Breast epithelium (tissue), 4 donors: ENCODE measurements at regions not wholly inside any gene's neighbourhood (a gene's known extent, or its start where the extent isn't known, plus 50 kb on each side); places are given as distances from the start of the nearest gene placed in this dataset.

ENCODE experiments used
- DNase-seq, 2 donors: peaks; one replicate each; pipeline ENCODE4 v3.0.0-alpha.2; 2019; ENCODE audit warnings: low spot score in 2 of 2
- H3K27ac ChIP-seq, 2 donors: fragments of 200-600 bp; sonication (generic) in 1 of 2; one replicate each; pipeline ENCODE4 v1.5.1; 2016 to 2019; ENCODE audit warnings: mild to moderate bottlenecking in 1 of 2
- H3K27me3 ChIP-seq, 2 donors: fragments of 200-600 bp; sonication (generic) in 1 of 2; one replicate each; pipeline versions ENCODE4 v1.5.1 to v1.6.0; 2017 to 2019; ENCODE audit warnings: control low read depth in 1 of 2, mild to moderate bottlenecking in 1 of 2
- H3K36me3 ChIP-seq: fragments of 200-600 bp; one replicate; pipeline ENCODE4 v1.5.1; 2019
- H3K4me1 ChIP-seq, 2 donors: fragments of 200-600 bp; sonication (generic); one replicate each; pipeline ENCODE4 v1.5.1; 2016 to 2019; ENCODE audit warnings: control low read depth in 1 of 2
- H3K4me3 ChIP-seq, 3 donors: fragments of 200-600 bp; sonication (generic); 1 replicate in 2 of 3; 2 replicates in 1 of 3; pipeline ENCODE4 v1.5.1; 2016 to 2019; ENCODE audit warnings: mild to moderate bottlenecking in 3 of 3, moderate library complexity in 2 of 3
- H3K9me3 ChIP-seq, 2 donors: fragments of 200-600 bp; sonication (generic) in 1 of 2; one replicate each; pipeline ENCODE4 v1.5.1; 2016 to 2019; ENCODE audit warnings: control low read depth in 1 of 2
- CTCF ChIP-seq, 3 donors: fragments of 450-650 bp; IDR thresholded peaks; one replicate each; pipeline ENCODE4 v1.5.1; 2016 to 2017; ENCODE audit warnings: antibody characterized with exemption in 3 of 3, mild to moderate bottlenecking in 3 of 3, moderate library complexity in 3 of 3
- POLR2A ChIP-seq: fragments of 450-650 bp; IDR thresholded peaks from one replicate; pipeline ENCODE4 v1.6.1; 2016; ENCODE audit warnings: antibody characterized with exemption, mild to moderate bottlenecking, moderate library complexity
- POLR2AphosphoS5 ChIP-seq, 3 donors: sonication (generic); formaldehyde crosslinking; IDR thresholded peaks; one replicate each; pipeline ENCODE4 v1.6.1; 2017; ENCODE audit warnings: antibody characterized with exemption in 3 of 3
- intact Hi-C: fragments of 100-400 bp; cut with DNase I; formaldehyde crosslinking; loops from one replicate; pipeline ENCODE4 v1.15.1; 2023; ENCODE audit warnings: low total_unique reads

GRCh38 chr18:31213641-31214040 lies 51.0 kb upstream of the DSC1 start:
- intact Hi-C loops: no loop called here
- Histone ChIP-seq H3K9me3 (no peaks in the 10 kb centered on the region), H3K4me3 (no peak overlapping the region), H3K36me3 (no peaks in the 10 kb centered on the region), H3K27me3 (no peaks in the 10 kb centered on the region), H3K27ac (no peak overlapping the region), H3K4me1 (no peaks in the 10 kb centered on the region)
- TF ChIP-seq POLR2AphosphoS5 (IDR thresholded peaks at IDR 0.05) (no peak), POLR2A (no peak), CTCF (IDR thresholded peaks at IDR 0.05) (no peak)
- DNase-seq: no peak

- intact Hi-C loops: no loop called here
- H3K36me3 ChIP-seq: no peaks in the 10 kb centered on the region
- no peaks in the 10 kb centered on the region for H3K4me1 ChIP-seq
- H3K27ac ChIP-seq: no peak overlapping the region
- no peak overlapping the region for H3K4me3 ChIP-seq
- TF ChIP-seq CTCF (IDR thresholded peaks at IDR 0.05) (no peak), POLR2A (no peak), POLR2AphosphoS5 (IDR thresholded peaks at IDR 0.05) (no peak)
- no peaks in the 10 kb centered on the region for H3K9me3 ChIP-seq
- H3K27me3 ChIP-seq: no peaks in the 10 kb centered on the region
- DNase-seq: no peak
These were observed 54.6 kb upstream of the DSC1 start for GRCh38 chr18:31217038-31217849.

- Histone ChIP-seq H3K27me3 (no peaks in the 10 kb centered on the region), H3K4me1 (no peaks in the 10 kb centered on the region), H3K9me3 (peaks cover 0 to 3% of the 10 kb centered on the region in 2 donors), H3K27ac (no peak overlapping the region), H3K4me3 (no peak overlapping the region), H3K36me3 (no peaks in the 10 kb centered on the region)
- DNase-seq: no peak
- intact Hi-C loops: no loop called here
- TF ChIP-seq CTCF (IDR thresholded peaks at IDR 0.05) (no peak), POLR2A (no peak), POLR2AphosphoS5 (IDR thresholded peaks at IDR 0.05) (no peak)
These were observed 56.2 kb upstream of the DSC1 start for GRCh38 chr18:31218671-31219383.

- no peak for TF ChIP-seq POLR2A
- TF ChIP-seq CTCF (IDR thresholded peaks at IDR 0.05): no peak
- TF ChIP-seq POLR2AphosphoS5 (IDR thresholded peaks at IDR 0.05): no peak
- no peak for DNase-seq
- no peak overlapping the region for H3K27ac ChIP-seq
- no peaks in the 10 kb centered on the region for H3K4me1 ChIP-seq
- H3K4me3 ChIP-seq: no peak overlapping the region
- no peaks in the 10 kb centered on the region for H3K36me3 ChIP-seq
- H3K9me3 ChIP-seq: peaks cover 0 to 3% of the 10 kb centered on the region in 2 donors
- intact Hi-C loops: no loop called here
- H3K27me3 ChIP-seq: no peaks in the 10 kb centered on the region
These were observed 56.7 kb upstream of the DSC1 start for GRCh38 chr18:31219395-31219794.

- no peak for TF ChIP-seq CTCF (IDR thresholded peaks at IDR 0.05)
- TF ChIP-seq POLR2A: no peak
- no peak for TF ChIP-seq POLR2AphosphoS5 (IDR thresholded peaks at IDR 0.05)
- H3K27ac ChIP-seq: no peak overlapping the region
- no peaks in the 10 kb centered on the region for H3K36me3 ChIP-seq
- H3K4me3 ChIP-seq: no peak overlapping the region
- H3K9me3 ChIP-seq: peaks cover 0 to 3% of the 10 kb centered on the region in 2 donors
- no peak for DNase-seq
- H3K27me3 ChIP-seq: no peaks in the 10 kb centered on the region
- intact Hi-C loops: no loop called here
- no peaks in the 10 kb centered on the region for H3K4me1 ChIP-seq
These were observed 60.7 kb upstream of the DSC1 start for GRCh38 chr18:31223371-31223770.
